GM18867 (cell line): ENCODE measurements at regions not wholly inside any gene's neighbourhood (a gene's known extent, or its start where the extent isn't known, plus 50 kb on each side); places are given as distances from the start of the nearest gene placed in this dataset.
"Not testable (repeated sequence)": the region's sequence is repeated elsewhere in the genome, so short reads cannot be mapped to it uniquely, and the experiment has no call there.

Source experiments
- ATAC-seq: cut with Tn5 transposase; IDR thresholded peaks from one replicate; pipeline ENCODE4 v1.9.1; 2021; ENCODE audit warnings: mild to moderate bottlenecking, moderate library complexity; ENCODE audit not compliant: unreplicated experiment

GRCh38 chr14:84410344-84410743 lies 1119.6 kb upstream of the FLRT2 start:
- no peak for ATAC-seq

- no peak for ATAC-seq
Observed at GRCh38 chr14:84420221-84420620, 1109.7 kb upstream of the FLRT2 start.

GRCh38 chr14:84421621-84422020 lies 1108.3 kb upstream of the FLRT2 start:
- ATAC-seq, result no peak

GRCh38 chr14:84425968-84426367 lies 1104.0 kb upstream of the FLRT2 start:
- ATAC-seq, result no peak

- ATAC-seq, result no peak
Observed at GRCh38 chr14:84432676-84433075, 1097.3 kb upstream of the FLRT2 start.

GRCh38 chr14:84433961-84434360 lies 1096.0 kb upstream of the FLRT2 start:
- ATAC-seq, result no peak

GRCh38 chr14:84435820-84436324 lies 1094.1 kb upstream of the FLRT2 start:
- ATAC-seq, result no peak

- ATAC-seq, result no peak
Observed at GRCh38 chr14:84436528-84436927, 1093.4 kb upstream of the FLRT2 start.

GRCh38 chr14:84442521-84442920 lies 1087.4 kb upstream of the FLRT2 start:
- ATAC-seq, result no peak

- ATAC-seq, result no peak
Observed at GRCh38 chr14:84445486-84445885, 1084.5 kb upstream of the FLRT2 start.

GRCh38 chr14:84446250-84446649 lies 1083.7 kb upstream of the FLRT2 start:
- ATAC-seq, result no peak

- ATAC-seq, result no peak
Observed at GRCh38 chr14:84453307-84453950, 1076.5 kb upstream of the FLRT2 start.

GRCh38 chr14:84454114-84454513 lies 1075.8 kb upstream of the FLRT2 start:
- ATAC-seq, result no peak

- no peak for ATAC-seq
Observed at GRCh38 chr14:84456946-84457345, 1073.0 kb upstream of the FLRT2 start.

GRCh38 chr14:84458881-84459280 lies 1071.1 kb upstream of the FLRT2 start:
- no peak for ATAC-seq

- ATAC-seq, result no peak
Observed at GRCh38 chr14:84465880-84466279, 1064.1 kb upstream of the FLRT2 start.

GRCh38 chr14:84468153-84468552 lies 1061.8 kb upstream of the FLRT2 start:
- no peak for ATAC-seq

- ATAC-seq, result no peak
Observed at GRCh38 chr14:84477996-84478395, 1051.9 kb upstream of the FLRT2 start.

- no peak for ATAC-seq
Observed at GRCh38 chr14:84482256-84483071, 1047.5 kb upstream of the FLRT2 start.

GRCh38 chr14:84483072-84483420 lies 1046.9 kb upstream of the FLRT2 start:
- no peak for ATAC-seq

GRCh38 chr14:84484243-84484642 lies 1045.7 kb upstream of the FLRT2 start:
- not testable (repeated sequence) for ATAC-seq

- no peak for ATAC-seq
Observed at GRCh38 chr14:84485036-84485435, 1044.9 kb upstream of the FLRT2 start.
